ENCODE measurements at regions not wholly inside any gene's neighbourhood (a gene's known extent, or its start where the extent isn't known, plus 50 kb on each side); places are given as distances from the start of the nearest gene placed in this dataset.
"Not testable (repeated sequence)": the region's sequence is repeated elsewhere in the genome, so short reads cannot be mapped to it uniquely, and the experiment has no call there.

DNA sequence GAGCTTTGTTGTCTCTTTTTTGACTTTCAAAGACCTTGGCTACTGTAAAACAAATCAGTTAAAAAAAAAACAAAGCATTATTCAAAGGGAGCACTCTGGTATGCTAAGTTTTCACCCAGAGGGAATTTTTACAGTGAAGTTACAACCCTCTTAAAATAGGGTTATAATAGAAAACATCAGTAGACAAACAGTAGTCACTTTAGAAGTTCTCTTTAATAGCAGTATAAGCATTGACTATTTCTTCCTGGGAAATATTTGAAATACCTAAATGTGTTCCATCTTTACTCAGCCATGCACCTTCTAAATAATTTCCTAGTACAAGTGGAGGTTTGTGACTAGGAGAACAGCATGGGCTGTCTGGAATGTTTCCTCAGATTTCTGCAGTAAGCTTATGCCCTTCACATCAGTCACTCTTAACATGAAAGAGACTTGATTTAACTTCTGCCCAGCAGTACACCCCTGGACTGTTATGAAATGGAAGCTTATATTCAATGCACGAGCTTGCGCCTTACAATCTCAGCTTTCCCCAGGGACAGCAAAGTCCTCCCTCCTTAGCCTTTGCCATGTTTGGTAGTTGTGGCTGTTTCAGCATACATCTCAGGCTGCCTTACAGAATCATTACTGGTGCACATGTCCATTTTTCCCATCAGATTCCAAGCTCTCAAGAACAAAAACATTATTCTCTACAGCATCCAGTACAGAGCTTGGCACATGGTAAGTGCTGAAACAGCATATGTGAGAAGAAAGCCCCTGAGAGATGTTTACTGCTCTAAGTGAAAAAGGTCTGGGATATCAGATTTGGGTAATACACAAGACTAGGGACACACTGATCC lies 191.5 kb downstream of the ZNF608 start:
- no peak for DNase-seq (ENCODE audit: low read depth in 2 of 2, low spot score in 1 of 2)

GRCh38 chr5:124553911-124554310 lies 192.5 kb downstream of the ZNF608 start:
- no peak for DNase-seq (ENCODE audit: low read depth in 2 of 2, low spot score in 1 of 2)

GRCh38 chr5:124552526-124552925 lies 193.9 kb downstream of the ZNF608 start:
- no peak for DNase-seq (ENCODE audit: low read depth in 2 of 2, low spot score in 1 of 2)

DNA sequence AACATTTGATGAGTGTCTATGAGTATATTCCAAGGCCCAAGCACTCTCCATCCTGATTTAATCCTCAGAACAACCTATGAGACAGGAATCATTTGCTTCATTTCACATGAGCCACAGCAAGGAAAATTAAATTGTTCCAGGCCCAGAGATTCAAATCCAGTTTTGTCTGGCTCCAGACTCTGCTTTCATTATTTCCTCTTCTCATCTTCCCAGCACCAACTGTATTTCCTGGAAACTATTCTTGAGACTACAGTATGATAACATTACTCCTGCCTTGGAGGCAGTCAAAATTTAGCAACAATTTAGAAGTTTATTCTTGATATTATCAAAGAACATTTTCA lies 194.5 kb downstream of the ZNF608 start:
- DNase-seq (ENCODE audit: low read depth in 2 of 2, low spot score in 1 of 2) = no peak

- DNase-seq (ENCODE audit: low read depth in 2 of 2, low spot score in 1 of 2) = no peak
Observed at GRCh38 chr5:124550731-124551130, 195.7 kb downstream of the ZNF608 start.

- no peak for DNase-seq (ENCODE audit: low read depth in 2 of 2, low spot score in 1 of 2)
Observed at GRCh38 chr5:124549891-124550436, 196.5 kb downstream of the ZNF608 start.

DNA sequence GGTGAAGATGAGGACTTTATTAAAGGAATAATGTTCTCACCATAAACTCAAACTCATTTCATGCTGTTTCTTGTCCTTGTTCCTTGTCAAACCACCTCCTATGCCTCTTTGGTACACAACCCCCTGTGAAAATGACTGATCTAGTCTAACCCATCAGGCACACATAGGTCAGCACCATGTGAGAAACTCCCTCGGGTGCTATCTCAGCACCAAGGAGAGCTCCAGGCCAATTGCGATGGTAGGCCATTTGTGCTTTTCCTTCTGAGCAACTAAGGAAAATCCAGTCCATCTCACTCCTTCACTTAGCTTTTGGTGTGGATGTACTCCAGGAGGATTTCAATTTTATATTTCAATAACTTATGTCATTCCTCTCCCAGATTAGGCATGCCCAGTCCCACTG lies 199.8 kb downstream of the ZNF608 start:
- DNase-seq (ENCODE audit: low read depth in 2 of 2, low spot score in 1 of 2) = no peak

DNA sequence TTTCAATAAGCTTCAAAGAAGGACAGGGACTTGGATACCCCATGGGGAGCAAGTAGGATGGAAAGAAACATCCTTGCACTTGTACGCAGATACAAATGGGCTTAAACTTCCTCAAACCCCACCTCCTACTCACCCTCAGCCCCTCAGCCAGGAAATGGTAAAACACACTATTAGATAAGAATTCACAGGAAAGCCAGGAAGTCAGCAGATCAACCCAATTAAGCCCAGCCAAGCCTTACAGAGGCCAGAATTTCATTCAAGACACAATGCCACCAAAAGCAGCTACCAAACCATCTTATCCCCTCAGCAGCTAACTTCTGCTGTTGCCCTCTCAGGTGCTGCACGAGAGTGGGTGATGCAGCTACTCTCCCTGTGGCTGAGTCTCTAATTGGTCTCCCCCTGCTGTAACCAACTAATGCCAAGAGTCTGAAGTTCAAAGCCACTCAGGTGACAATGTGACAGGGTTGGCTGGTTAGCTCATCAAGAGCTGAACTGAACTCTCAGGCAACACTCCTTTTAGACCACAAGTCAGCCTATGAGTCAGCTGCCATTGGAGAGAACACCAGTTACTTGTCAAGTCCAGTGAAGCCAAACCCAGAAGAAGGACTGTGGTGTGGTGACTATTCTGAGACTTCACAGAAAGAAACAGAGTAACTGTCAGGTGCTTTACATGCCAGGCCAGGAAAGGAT lies 201.9 kb downstream of the ZNF608 start:
- no peak for DNase-seq (ENCODE audit: low read depth in 2 of 2, low spot score in 1 of 2)

DNA sequence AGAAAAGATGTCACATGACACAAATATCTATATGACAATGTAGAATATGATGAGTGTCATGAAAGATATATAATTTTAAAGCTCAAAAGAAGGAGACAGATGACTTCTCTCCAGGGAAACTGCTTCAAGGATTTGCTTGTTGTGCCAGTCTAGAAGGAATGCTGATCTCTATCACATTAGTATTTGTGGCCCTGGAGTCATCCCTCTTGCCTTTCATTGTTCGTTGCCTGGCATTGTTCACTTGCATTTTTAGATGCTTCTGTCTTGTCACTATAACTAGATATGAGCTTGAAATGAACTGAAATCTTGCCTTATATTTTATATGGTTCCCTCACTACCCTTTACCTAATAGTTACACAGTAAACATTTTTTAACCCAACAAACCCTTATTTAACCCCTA lies 207.5 kb downstream of the ZNF608 start:
- no peak for DNase-seq (ENCODE audit: low read depth in 2 of 2, low spot score in 1 of 2)

DNA sequence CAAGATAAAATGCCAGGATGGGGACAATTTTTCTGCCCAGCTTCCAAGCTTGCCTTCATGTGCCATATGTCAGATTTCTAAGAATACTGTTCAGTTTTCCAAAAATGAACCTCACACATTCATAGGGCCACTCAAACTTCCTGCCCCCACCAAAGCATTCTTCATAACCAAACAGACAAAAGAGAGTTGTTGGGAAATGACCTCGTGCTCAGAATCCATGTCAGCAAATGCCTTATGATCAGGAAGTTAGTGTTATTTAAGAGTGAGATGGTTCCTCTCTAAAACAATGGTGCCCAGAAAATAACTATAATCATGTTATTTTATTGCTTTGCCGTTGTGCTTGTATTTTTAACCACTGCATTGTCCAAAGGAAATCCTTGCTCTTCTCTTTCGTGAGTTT lies 208.2 kb downstream of the ZNF608 start:
- no peak for DNase-seq (ENCODE audit: low read depth in 2 of 2, low spot score in 1 of 2)

DNA sequence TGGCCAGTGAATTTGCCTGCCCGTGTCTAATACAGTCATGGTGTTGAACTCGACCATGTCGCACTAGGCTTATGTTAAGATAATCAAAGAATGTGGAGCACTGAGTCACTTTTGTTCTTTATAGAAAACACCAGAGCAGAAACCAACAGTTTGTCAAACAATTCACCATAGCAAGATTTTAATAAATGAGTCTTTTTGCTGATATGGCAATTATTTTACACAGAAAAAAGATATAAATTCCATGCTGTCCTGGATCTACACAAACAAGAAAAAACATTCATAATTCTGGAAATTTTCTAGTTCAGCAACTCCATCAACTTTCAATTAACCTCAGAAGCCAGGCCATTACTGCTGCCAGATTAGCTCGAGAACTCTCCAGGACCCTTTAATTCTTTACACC lies 208.9 kb downstream of the ZNF608 start:
- no peak for DNase-seq (ENCODE audit: low read depth in 2 of 2, low spot score in 1 of 2)

DNA sequence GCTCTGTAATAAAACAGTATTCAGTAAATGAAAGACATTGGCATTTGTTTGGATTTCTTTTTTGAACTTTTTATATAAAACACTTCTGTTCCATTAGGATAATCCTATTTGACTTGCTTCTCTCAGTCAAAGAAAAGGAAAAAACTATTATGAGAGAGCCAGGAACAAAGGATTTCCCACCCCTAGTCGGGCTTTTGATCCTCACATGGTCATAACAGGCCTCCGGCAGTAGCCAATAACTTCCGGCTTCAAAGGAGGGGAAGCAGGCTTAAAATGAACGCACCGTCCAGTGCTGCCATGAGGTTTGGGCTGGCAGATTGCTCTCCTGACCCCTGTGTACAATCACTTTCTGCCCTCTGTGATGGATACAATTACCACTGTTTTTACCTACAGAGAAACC lies 209.3 kb downstream of the ZNF608 start:
- no peak for DNase-seq (ENCODE audit: low read depth in 2 of 2, low spot score in 1 of 2)

GRCh38 chr5:124536333-124536732 lies 210.1 kb downstream of the ZNF608 start:
- no peak for DNase-seq (ENCODE audit: low read depth in 2 of 2, low spot score in 1 of 2)

- DNase-seq (ENCODE audit: low read depth in 2 of 2, low spot score in 1 of 2) = no peak
Observed at GRCh38 chr5:124530916-124531315, 215.5 kb downstream of the ZNF608 start.

- DNase-seq (ENCODE audit: low read depth in 2 of 2, low spot score in 1 of 2) = no peak
Observed at GRCh38 chr5:124528838-124529237, 217.6 kb downstream of the ZNF608 start.

GRCh38 chr5:124527220-124527991 lies 219.0 kb downstream of the ZNF608 start:
- no peak for DNase-seq (ENCODE audit: low read depth in 2 of 2, low spot score in 1 of 2)

DNA sequence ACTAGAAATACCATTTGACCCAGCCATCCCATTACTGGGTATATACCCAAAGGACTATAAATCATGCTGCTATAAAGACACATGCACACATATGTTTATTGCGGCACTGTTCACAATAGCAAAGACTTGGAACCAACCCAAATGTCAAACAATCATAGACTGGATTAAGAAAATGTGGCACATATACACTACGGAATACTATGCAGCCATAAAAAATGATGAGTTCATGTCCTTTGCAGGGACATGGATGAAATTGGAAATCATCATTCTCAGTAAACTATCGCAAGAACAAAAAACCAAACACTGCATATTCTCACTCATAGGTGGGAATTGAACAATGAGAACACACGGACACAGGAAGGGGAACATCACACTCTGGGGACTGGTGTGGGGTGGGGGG lies 220.4 kb downstream of the ZNF608 start:
- DNase-seq (ENCODE audit: low read depth in 2 of 2, low spot score in 1 of 2) = not testable (repeated sequence)

DNA sequence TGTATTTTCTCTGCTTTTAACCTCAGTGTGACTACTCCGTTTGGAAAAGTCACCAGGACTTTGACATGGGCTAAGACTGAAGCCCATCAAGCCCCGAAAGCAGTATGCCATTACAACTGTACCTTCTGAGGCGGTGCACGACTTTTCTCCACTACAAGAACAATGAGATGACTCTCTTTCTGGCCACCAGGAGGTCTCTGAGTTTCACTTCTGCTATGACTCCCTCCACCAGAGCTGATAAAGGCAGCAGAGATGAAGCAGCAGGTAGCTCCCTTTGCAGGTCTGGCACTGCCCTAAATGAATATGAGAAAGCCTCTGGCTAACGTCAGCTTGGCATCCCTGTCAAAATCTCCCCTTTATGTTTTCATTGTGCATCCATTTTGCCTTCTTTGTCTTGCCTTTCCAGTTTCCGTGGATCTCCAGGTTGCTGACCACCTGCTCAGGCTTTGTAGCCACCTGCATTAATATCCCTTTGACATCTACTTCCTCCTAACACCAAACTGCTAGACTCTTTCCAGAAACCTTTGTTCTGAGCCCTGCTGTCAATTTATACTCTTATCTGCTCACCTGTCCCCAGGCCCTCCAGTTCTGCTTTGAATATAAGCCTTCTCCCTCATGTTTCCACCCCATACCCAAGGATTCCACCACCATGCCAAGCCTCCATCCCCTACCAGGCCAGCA lies 221.7 kb downstream of the ZNF608 start:
- no peak for DNase-seq (ENCODE audit: low read depth in 2 of 2, low spot score in 1 of 2)

DNA sequence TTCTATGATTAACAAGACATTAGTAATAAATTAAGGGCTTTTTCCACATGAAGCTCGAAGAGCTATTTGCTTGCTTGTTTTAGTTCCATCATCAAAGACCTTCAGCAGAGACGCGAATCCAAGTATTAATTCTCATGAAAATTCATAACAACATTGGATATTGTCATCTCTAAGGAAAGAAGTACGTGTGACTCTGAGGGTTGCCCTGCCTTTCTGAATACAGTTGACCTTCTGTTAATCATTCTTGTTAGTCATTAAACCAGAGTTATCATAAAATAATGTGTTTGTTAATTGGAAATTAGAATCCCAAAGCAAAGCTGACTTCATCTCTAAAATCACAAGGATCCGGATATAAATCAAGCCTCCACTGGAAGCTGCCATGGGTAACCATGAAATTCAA lies 222.5 kb downstream of the ZNF608 start:
- DNase-seq (ENCODE audit: low read depth in 2 of 2, low spot score in 1 of 2) = no peak

- DNase-seq (ENCODE audit: low read depth in 2 of 2, low spot score in 1 of 2) = no peak
Observed at GRCh38 chr5:124522992-124523391, 223.4 kb downstream of the ZNF608 start.
